ENCODE measurements at regions not wholly inside any gene's neighbourhood (a gene's known extent, or its start where the extent isn't known, plus 50 kb on each side); places are given as distances from the start of the nearest gene placed in this dataset.

DNA sequence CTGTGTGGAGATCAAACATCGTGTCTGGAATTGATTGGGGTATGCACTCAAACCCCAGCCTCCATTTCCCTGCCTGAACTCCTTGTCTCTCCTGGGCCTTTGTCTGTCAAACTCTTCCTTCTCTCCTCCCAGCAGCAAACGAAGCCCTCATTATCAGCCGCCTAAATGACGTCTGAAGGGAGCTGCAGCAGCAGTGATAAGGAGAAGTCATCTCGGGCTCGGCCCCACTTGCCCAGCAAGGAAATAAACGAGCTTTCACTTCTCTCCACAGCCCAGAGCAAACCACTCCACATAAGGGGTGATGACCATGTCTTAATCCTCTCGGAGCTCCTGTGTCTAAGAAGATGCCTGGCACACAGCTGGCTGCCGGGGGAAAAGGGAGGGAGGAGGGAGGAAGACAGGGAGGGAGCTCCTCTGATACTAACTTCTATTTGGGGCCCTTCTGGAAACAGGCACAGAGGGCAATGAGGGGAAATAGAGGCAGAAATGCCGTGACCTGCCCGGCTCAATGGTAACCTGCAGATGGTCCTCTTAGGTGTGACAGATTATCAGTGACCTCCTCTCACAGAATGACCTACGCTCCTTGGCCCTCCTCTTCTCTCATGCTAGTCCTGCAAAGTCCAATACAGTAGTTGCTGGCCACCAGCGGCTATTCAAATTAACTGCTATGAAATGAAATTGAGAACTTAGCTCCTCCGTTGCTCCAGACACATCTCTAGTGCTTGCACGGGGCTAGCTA lies 100.4 kb downstream of the PXDC1 start:
- H3K4me1 Mint-ChIP-seq, result no peaks in the 10 kb centered on the region
- TF ChIP-seq CTCF (IDR thresholded peaks at IDR 0.05), result no peak
- WGBS (ENCODE audit: insufficient coverage), result 78% methylated on average over 14 of the region's 15 CpGs

GRCh38 chr6:3650076-3650958 lies 101.2 kb downstream of the PXDC1 start:
- Mint-ChIP-seq H3K4me3 (no peak overlapping the region), H3K36me3 (no peaks in the 10 kb centered on the region), H3K27ac (no peak overlapping the region), H3K4me1 (no peaks in the 10 kb centered on the region), H3K9me3 (no peaks in the 10 kb centered on the region), H3K27me3 (ENCODE audit: low read depth in 2 of 2) (peaks cover 6 to 26% of the 10 kb centered on the region in 2 donors)
- intact Hi-C loops (cut with micrococcal nuclease), result no loop called here
- H3K36me3 ChIP-seq (ENCODE audit: control insufficient read depth, insufficient read depth, low read length), result no peaks in the 10 kb centered on the region
- no peaks in the 10 kb centered on the region for H3K4me1 ChIP-seq (ENCODE audit: control insufficient read depth, insufficient read depth, low read length)
- no peak for DNase-seq
- ATAC-seq, result no peak
- 93% methylated on average over 16 of the region's 17 CpGs for WGBS (ENCODE audit: insufficient coverage)
- TF ChIP-seq CTCF (IDR thresholded peaks at IDR 0.05), result no peak
- no peak overlapping the region for H3K4me3 ChIP-seq (ENCODE audit: low read length)
- no peaks in the 10 kb centered on the region for H3K27me3 ChIP-seq (ENCODE audit: control insufficient read depth, insufficient read depth, low read length)
- H3K9me3 ChIP-seq (ENCODE audit: control insufficient read depth, insufficient read depth, low read length), result no peaks in the 10 kb centered on the region
- no peak overlapping the region for H3K27ac ChIP-seq (ENCODE audit: low read length)

More for the DNA sequence above, 100.4 kb downstream of the PXDC1 start:
- no peak overlapping the region for H3K4me3 ChIP-seq (ENCODE audit: low read length)
- ATAC-seq (no peak), DNase-seq (no peak)
- H3K27me3 ChIP-seq (ENCODE audit: control insufficient read depth, insufficient read depth, low read length), result no peaks in the 10 kb centered on the region
- Mint-ChIP-seq H3K36me3 (no peaks in the 10 kb centered on the region), H3K4me3 (no peak overlapping the region), H3K27me3 (ENCODE audit: low read depth in 2 of 2) (peaks cover 7 to 28% of the 10 kb centered on the region in 2 donors), H3K9me3 (no peaks in the 10 kb centered on the region), H3K27ac (no peak overlapping the region)
- H3K4me1 ChIP-seq (ENCODE audit: control insufficient read depth, insufficient read depth, low read length), result no peaks in the 10 kb centered on the region
- H3K9me3 ChIP-seq (ENCODE audit: control insufficient read depth, insufficient read depth, low read length), result no peaks in the 10 kb centered on the region
- no peak overlapping the region for H3K27ac ChIP-seq (ENCODE audit: low read length)
- intact Hi-C loops (cut with micrococcal nuclease), result no loop called here
- no peaks in the 10 kb centered on the region for H3K36me3 ChIP-seq (ENCODE audit: control insufficient read depth, insufficient read depth, low read length)

- Mint-ChIP-seq H3K4me1 (no peaks in the 10 kb centered on the region), H3K4me3 (no peak overlapping the region), H3K9me3 (no peaks in the 10 kb centered on the region), H3K27me3 (ENCODE audit: low read depth in 2 of 2) (peaks cover 3 to 15% of the 10 kb centered on the region in 2 donors), H3K36me3 (no peaks in the 10 kb centered on the region), H3K27ac (no peak overlapping the region)
- no CpG with 5 or more reads among the region's 2 CpGs for WGBS (ENCODE audit: insufficient coverage)
- no peak overlapping the region for H3K27ac ChIP-seq (ENCODE audit: low read length)
- H3K4me3 ChIP-seq (ENCODE audit: low read length), result no peak overlapping the region
- TF ChIP-seq CTCF (IDR thresholded peaks at IDR 0.05), result no peak
- ATAC-seq, result no peak
- DNase-seq, result no peak
- no peaks in the 10 kb centered on the region for H3K36me3 ChIP-seq (ENCODE audit: control insufficient read depth, insufficient read depth, low read length)
- intact Hi-C loops (cut with micrococcal nuclease), result no loop called here
- no peaks in the 10 kb centered on the region for H3K9me3 ChIP-seq (ENCODE audit: control insufficient read depth, insufficient read depth, low read length)
- no peaks in the 10 kb centered on the region for H3K27me3 ChIP-seq (ENCODE audit: control insufficient read depth, insufficient read depth, low read length)
- H3K4me1 ChIP-seq (ENCODE audit: control insufficient read depth, insufficient read depth, low read length), result no peaks in the 10 kb centered on the region
Observed at GRCh38 chr6:3648724-3649123, 102.8 kb downstream of the PXDC1 start.

All from natural killer cell (primary cell).